OCI-LY3 (cell line): ENCODE measurements at regions not wholly inside any gene's neighbourhood (a gene's known extent, or its start where the extent isn't known, plus 50 kb on each side); places are given as distances from the start of the nearest gene placed in this dataset.

Experiments
- EZH2phosphoT487 ChIP-seq: fragments of 200-600 bp; shearing (Covaris generic); IDR thresholded peaks from 2 replicates; pipeline ENCODE4 v1.6.1; 2018; ENCODE audit warnings: antibody characterized with exemption, mixed run types, low read depth
- TF ChIP-seq, protein P1 (sequence below): fragments of 200-600, 300-600 bp; sonication (generic); IDR thresholded peaks from 2 replicates; pipeline ENCODE4 v1.5.1; 2014; ENCODE audit warnings: antibody characterized with exemption, low read length, low read depth

- TF ChIP-seq, protein P1, sequence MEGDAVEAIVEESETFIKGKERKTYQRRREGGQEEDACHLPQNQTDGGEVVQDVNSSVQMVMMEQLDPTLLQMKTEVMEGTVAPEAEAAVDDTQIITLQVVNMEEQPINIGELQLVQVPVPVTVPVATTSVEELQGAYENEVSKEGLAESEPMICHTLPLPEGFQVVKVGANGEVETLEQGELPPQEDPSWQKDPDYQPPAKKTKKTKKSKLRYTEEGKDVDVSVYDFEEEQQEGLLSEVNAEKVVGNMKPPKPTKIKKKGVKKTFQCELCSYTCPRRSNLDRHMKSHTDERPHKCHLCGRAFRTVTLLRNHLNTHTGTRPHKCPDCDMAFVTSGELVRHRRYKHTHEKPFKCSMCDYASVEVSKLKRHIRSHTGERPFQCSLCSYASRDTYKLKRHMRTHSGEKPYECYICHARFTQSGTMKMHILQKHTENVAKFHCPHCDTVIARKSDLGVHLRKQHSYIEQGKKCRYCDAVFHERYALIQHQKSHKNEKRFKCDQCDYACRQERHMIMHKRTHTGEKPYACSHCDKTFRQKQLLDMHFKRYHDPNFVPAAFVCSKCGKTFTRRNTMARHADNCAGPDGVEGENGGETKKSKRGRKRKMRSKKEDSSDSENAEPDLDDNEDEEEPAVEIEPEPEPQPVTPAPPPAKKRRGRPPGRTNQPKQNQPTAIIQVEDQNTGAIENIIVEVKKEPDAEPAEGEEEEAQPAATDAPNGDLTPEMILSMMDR, result no peak
- TF ChIP-seq EZH2phosphoT487, result no peak
Observed at GRCh38 chr15:70344666-70345065, 246.9 kb upstream of the TLE3 start.
